Gastroesophageal sphincter (tissue), 3 donors: ENCODE measurements at regions not wholly inside any gene's neighbourhood (a gene's known extent, or its start where the extent isn't known, plus 50 kb on each side); places are given as distances from the start of the nearest gene placed in this dataset.

Experiments used
- EP300 ChIP-seq: sonication (generic); formaldehyde crosslinking; IDR thresholded peaks from one replicate; pipeline ENCODE4 v1.6.1; 2017; ENCODE audit warnings: antibody characterized with exemption, mild to moderate bottlenecking
- POLR2A ChIP-seq, 2 donors: fragments of 450-650 bp; IDR thresholded peaks; one replicate each; pipeline ENCODE4 v1.6.1; 2017; ENCODE audit warnings: antibody characterized with exemption in 2 of 2, mild to moderate bottlenecking in 2 of 2, moderate library complexity in 1 of 2
- TF ChIP-seq, protein P1 (sequence below), 4 experiments: fragments of 200-600 bp in 2 of 4; fragments of 450-650 bp in 2 of 4; sonication (generic) in 1 of 4; IDR thresholded peaks; one replicate each; pipeline ENCODE4 v1.5.1; 2017 to 2019; ENCODE audit warnings: antibody characterized with exemption in 4 of 4, mild to moderate bottlenecking in 2 of 4, moderate library complexity in 2 of 4

DNA sequence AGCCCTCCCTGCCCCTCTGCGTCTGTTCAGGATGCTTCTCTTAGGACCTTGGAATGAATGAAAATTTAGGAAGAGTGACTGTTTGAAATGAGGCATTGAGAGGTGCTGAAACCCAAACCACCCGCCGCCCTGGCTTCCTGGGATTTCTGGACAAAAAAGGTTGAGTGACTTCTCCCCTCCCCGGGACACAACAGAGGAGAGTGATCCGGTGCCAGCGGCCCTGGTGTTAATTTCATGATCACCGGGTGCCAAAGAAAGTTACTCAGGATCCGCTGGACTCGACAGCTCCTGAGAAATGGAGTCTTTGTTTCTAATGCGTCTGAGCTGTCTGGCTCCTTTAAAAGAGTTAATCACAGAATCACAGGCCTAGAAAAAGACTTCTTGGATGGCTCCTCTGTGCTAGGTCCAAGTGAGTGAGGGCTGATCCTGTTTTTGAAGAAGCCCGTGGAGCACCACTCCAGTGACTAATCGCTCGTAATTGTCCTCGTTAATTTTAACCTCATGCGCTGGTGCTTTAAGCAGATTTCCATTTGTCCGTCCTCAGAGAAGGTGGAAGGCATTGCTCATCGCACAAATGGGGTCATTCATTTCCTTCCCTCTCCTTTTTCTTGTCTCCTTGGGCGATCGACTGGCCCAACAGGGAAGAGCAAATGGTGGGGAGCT, 144.4 kb upstream of the ZFHX3 start:
- TF ChIP-seq, protein P1, sequence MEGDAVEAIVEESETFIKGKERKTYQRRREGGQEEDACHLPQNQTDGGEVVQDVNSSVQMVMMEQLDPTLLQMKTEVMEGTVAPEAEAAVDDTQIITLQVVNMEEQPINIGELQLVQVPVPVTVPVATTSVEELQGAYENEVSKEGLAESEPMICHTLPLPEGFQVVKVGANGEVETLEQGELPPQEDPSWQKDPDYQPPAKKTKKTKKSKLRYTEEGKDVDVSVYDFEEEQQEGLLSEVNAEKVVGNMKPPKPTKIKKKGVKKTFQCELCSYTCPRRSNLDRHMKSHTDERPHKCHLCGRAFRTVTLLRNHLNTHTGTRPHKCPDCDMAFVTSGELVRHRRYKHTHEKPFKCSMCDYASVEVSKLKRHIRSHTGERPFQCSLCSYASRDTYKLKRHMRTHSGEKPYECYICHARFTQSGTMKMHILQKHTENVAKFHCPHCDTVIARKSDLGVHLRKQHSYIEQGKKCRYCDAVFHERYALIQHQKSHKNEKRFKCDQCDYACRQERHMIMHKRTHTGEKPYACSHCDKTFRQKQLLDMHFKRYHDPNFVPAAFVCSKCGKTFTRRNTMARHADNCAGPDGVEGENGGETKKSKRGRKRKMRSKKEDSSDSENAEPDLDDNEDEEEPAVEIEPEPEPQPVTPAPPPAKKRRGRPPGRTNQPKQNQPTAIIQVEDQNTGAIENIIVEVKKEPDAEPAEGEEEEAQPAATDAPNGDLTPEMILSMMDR (IDR thresholded peaks at IDR 0.05) = no peak
- TF ChIP-seq POLR2A (IDR thresholded peaks at IDR 0.05) = no peak
- no peak for TF ChIP-seq EP300
